Smooth muscle cell (in vitro differentiated cells): ENCODE measurements at regions not wholly inside any gene's neighbourhood (a gene's known extent, or its start where the extent isn't known, plus 50 kb on each side); places are given as distances from the start of the nearest gene placed in this dataset.

ENCODE experiments used
- DNase-seq: peaks from one replicate; lab custom pipeline; 2025; ENCODE audit not compliant: unreplicated experiment; lab: John Stamatoyannopoulos, UW
- H2AFZ ChIP-seq: fragments of 200-600 bp; sonication (generic); 2 replicates; pipeline ENCODE4 v1.6.0; 2016; ENCODE audit warnings: antibody characterized with exemption, low read depth, mild to moderate bottlenecking
- H3F3A ChIP-seq: fragments of 200-600 bp; sonication (generic); 2 replicates; pipeline ENCODE4 v1.6.0; 2017; ENCODE audit warnings: antibody characterized with exemption, low read depth
- H3K27ac ChIP-seq: fragments of 200-600 bp; sonication (generic); 2 replicates; pipeline ENCODE4 v1.5.1; 2016; ENCODE audit warnings: low read depth, mild to moderate bottlenecking
- H3K27me3 ChIP-seq: fragments of 200-600 bp; sonication (generic); 2 replicates; pipeline ENCODE4 v1.6.1; 2016; ENCODE audit warnings: low read depth, mild to moderate bottlenecking
- H3K36me3 ChIP-seq: fragments of 200-600 bp; sonication (generic); 2 replicates; pipeline ENCODE4 v1.5.1; 2016; ENCODE audit warnings: low read depth
- H3K4me1 ChIP-seq: fragments of 200-600 bp; sonication (generic); 2 replicates; pipeline ENCODE4 v1.5.1; 2016; ENCODE audit warnings: low read depth
- H3K4me2 ChIP-seq: fragments of 200-600 bp; sonication (generic); 2 replicates; pipeline ENCODE4 v1.6.0; 2016; ENCODE audit warnings: mild to moderate bottlenecking
- H3K4me3 ChIP-seq: fragments of 200-600 bp; sonication (generic); 2 replicates; pipeline ENCODE4 v1.5.1; 2016; ENCODE audit warnings: mild to moderate bottlenecking
- H3K79me2 ChIP-seq: fragments of 200-600 bp; sonication (generic); 2 replicates; pipeline ENCODE4 v1.6.0; 2016; ENCODE audit warnings: low read depth, mild to moderate bottlenecking
- H3K9ac ChIP-seq: fragments of 200-600 bp; sonication (generic); 2 replicates; pipeline ENCODE4 v1.6.0; 2016; ENCODE audit warnings: low read depth
- H3K9me3 ChIP-seq: fragments of 200-600 bp; sonication (generic); replicated peaks from 2 replicates; pipeline ENCODE4 v1.5.1; 2016; ENCODE audit warnings: low read depth
- H4K20me1 ChIP-seq: fragments of 200-600 bp; sonication (generic); 2 replicates; pipeline ENCODE4 v1.6.0; 2016; ENCODE audit warnings: low read depth
- CTCF ChIP-seq: fragments of 200-600 bp; sonication (generic); IDR thresholded peaks from 2 replicates; pipeline ENCODE4 v1.5.1; 2017; ENCODE audit warnings: borderline replicate concordance, mild to moderate bottlenecking, antibody characterized with exemption; ENCODE audit not compliant: insufficient read depth, poor library complexity, severe bottlenecking
- WGBS: methylation state at CpG from one replicate; pipeline ENCODE4 v1.1.7; 2016; ENCODE audit warnings: low lambda C conversion rate; 5-methylcytosine and 5-hydroxymethylcytosine counted together

- no peak overlapping the region for H3K4me3 ChIP-seq
- TF ChIP-seq CTCF, result no peak
- no peaks in the 10 kb centered on the region for H3K36me3 ChIP-seq
- no peaks in the 10 kb centered on the region for H3K79me2 ChIP-seq
- no peaks in the 10 kb centered on the region for H4K20me1 ChIP-seq
- no peak overlapping the region for H2AFZ ChIP-seq
- no peak overlapping the region for H3K9ac ChIP-seq
- no peaks in the 10 kb centered on the region for H3F3A ChIP-seq
- 75% methylated on average over 3 of the region's 3 CpGs for WGBS
- H3K9me3 ChIP-seq, result no peaks in the 10 kb centered on the region
- H3K4me1 ChIP-seq, result no peaks in the 10 kb centered on the region
- no peaks in the 10 kb centered on the region for H3K27me3 ChIP-seq
- no peak overlapping the region for H3K27ac ChIP-seq
- DNase-seq, result no peak
- H3K4me2 ChIP-seq, result no peak overlapping the region
These were observed 243.1 kb upstream of the ADARB2 start for GRCh38 chr10:1980459-1980858.

DNA sequence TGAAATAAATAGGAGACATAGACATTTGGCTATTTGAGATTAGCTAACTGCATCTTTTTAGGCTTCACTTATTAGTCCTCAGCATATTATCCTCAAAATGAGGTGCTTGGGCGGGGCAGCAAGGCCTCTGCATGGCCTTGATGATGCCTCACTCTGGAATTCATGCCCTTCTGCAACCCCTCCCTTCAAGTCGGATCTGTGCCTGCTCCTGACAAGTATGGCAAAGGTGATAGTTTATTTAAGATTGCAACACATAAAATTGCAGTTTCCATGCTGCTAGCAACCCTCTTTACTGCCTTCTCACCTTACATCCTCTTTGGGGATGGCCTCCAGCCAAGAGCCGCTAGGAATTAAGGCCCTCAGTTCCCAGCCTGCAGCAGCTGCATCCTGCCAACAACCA, 241.3 kb upstream of the ADARB2 start:
- H3K27ac ChIP-seq, result no peak overlapping the region
- H3K4me1 ChIP-seq, result no peaks in the 10 kb centered on the region
- no peak for TF ChIP-seq CTCF
- no peak overlapping the region for H3K4me3 ChIP-seq
- no peak overlapping the region for H3K9ac ChIP-seq
- H3F3A ChIP-seq, result no peaks in the 10 kb centered on the region
- no peaks in the 10 kb centered on the region for H3K27me3 ChIP-seq
- no peak for DNase-seq
- no peaks in the 10 kb centered on the region for H3K36me3 ChIP-seq
- H3K4me2 ChIP-seq, result no peak overlapping the region
- no peaks in the 10 kb centered on the region for H3K9me3 ChIP-seq
- H4K20me1 ChIP-seq, result no peaks in the 10 kb centered on the region
- no peaks in the 10 kb centered on the region for H3K79me2 ChIP-seq
- WGBS, result 83% methylated on average over 3 of the region's 3 CpGs
- H2AFZ ChIP-seq, result no peak overlapping the region

DNA sequence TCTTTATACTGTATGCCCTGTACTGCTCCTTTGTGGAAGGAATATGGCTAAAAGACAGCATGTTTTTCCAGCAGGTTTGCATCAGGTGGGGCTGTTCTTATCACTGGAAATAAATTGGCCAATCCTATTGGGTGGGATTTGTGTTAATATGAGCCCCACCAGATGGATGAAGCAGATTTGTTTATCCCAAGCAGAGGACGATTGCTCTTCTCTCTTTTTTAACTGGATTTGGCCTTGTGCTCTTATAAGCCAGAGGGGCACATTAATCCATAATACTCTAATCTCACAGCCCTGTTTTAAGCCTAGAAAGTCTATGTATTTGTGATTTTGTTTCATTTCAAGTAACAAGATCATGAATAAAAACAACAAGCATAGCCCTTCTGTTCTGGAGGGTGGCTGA, 240.1 kb upstream of the ADARB2 start:
- Histone ChIP-seq H4K20me1 (no peaks in the 10 kb centered on the region), H3K36me3 (no peaks in the 10 kb centered on the region), H3K79me2 (no peaks in the 10 kb centered on the region), H3K4me3 (no peak overlapping the region), H2AFZ (no peak overlapping the region), H3K9ac (no peak overlapping the region), H3K27me3 (no peaks in the 10 kb centered on the region), H3K9me3 (no peaks in the 10 kb centered on the region), H3K4me1 (no peaks in the 10 kb centered on the region), H3K4me2 (no peak overlapping the region), H3F3A (no peaks in the 10 kb centered on the region), H3K27ac (no peak overlapping the region)
- TF ChIP-seq CTCF, result no peak
- DNase-seq, result no peak
- WGBS, result 82% methylated on average over 1 of the region's 1 CpG

DNA sequence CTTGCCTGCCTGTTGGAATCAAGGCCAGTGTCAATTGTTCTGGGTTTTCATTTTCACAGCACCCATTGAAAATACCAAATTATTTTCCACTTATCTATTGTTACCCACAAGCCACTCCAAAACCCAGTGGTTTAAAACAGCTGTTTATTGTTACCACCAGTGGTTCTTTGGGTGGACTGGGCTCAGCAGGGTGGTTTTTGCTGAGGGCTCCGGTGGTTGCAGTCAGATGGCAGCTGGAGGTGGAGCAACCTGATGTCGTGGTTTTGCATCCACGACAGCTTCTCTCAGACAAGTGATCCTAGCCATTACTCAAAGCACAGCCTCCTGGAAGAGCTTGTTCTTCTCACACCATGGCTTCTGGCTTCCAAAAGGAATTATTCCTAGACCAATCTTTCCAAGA, 235.1 kb upstream of the ADARB2 start:
- no peak overlapping the region for H3K27ac ChIP-seq
- no peak overlapping the region for H2AFZ ChIP-seq
- WGBS, result 86% methylated on average over 3 of the region's 3 CpGs
- no peaks in the 10 kb centered on the region for H3F3A ChIP-seq
- TF ChIP-seq CTCF, result no peak
- H3K27me3 ChIP-seq, result no peaks in the 10 kb centered on the region
- no peaks in the 10 kb centered on the region for H3K79me2 ChIP-seq
- H3K4me1 ChIP-seq, result no peaks in the 10 kb centered on the region
- no peak overlapping the region for H3K9ac ChIP-seq
- no peaks in the 10 kb centered on the region for H4K20me1 ChIP-seq
- H3K4me2 ChIP-seq, result no peak overlapping the region
- no peaks in the 10 kb centered on the region for H3K36me3 ChIP-seq
- H3K9me3 ChIP-seq, result no peaks in the 10 kb centered on the region
- no peak overlapping the region for H3K4me3 ChIP-seq
- no peak for DNase-seq
